ENCODE measurements at regions not wholly inside any gene's neighbourhood (a gene's known extent, or its start where the extent isn't known, plus 50 kb on each side); places are given as distances from the start of the nearest gene placed in this dataset.
"Not testable (repeated sequence)": the region's sequence is repeated elsewhere in the genome, so short reads cannot be mapped to it uniquely, and the experiment has no call there.

DNA sequence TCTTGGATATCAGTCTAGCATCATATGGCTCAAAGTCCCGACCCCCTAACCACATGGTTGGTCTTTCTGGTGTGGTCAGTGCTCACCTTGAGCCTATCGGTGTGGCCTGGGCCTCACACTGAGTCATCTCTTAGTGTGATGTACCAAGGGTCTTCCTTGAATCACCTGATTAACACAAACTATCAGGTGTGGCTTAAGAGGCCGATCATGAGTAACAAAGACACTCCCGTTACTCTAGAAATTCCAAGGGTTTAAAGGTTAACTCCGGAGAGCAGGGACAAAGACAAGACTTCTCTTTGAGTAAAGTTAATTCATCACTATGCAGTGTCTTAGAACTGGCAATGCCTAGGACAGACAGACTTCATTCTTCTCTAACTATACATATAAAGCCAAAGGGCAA lies 52.3 kb upstream of the ARMC3 start:
- no peak for DNase-seq (ENCODE audit: low spot score)

DNA sequence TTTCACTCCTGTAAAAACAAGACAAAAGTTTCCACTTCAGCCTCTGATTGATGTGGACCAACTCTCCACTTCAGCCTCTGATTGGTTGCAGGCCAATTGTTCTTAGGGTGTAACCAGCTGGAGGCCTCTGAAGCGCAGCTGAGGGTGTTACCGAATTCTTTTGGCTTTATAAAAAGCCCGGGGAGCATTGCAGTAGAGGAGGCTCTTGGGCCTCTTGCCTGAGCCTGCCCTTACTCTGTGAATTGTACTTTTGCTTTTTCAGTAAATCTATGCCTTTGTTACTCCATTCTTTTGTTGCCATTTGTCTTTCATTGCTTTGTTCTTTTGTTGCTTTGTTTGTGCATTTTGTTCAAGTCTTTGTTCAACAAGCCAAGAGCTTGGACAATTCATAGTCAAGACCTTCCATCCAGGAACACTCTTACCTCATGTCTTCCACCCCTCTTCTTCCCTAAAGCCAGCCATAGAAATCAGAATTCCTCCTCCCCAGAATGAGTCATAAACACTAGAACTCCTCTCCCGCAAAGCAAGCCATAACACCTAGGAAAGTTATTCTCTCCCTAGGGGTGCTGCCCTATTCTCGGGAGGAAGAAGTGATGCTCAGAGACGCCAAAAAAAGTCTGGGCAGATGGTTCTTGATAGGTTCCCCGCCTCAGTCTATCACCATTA lies 53.5 kb upstream of the ARMC3 start:
- no peak for DNase-seq (ENCODE audit: low spot score)

DNA sequence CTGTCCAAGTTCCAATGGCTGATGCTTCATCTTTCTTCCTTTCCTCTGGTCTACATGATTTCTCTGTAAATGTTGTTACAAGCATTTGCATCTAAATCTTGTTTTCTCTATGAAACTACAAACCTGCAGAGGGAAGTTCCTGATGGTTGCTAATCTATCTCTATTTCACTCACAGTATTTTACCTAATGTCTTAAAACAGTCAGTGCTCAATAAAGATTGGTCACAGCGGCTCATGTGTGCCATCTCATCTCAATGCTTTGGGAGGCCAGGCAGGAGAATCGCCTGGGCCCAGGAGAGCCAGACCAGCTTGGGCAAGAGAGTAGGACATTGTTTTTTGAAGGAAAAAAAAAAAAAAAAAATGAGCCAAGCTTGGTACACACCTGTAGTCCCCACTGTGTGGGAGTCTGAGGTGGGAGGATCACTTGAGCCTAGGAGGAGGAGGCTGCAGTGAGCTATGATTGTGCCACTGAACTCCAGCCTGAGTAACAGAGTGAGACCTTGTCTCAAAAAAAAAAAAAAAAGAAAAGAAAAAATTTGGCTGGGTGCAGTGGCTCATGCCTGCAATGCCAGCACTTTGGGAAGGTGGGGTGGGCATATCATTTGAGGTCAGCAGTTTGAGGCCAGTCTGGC lies 71.3 kb upstream of the ARMC3 start:
- DNase-seq (ENCODE audit: low spot score): no peak

DNA sequence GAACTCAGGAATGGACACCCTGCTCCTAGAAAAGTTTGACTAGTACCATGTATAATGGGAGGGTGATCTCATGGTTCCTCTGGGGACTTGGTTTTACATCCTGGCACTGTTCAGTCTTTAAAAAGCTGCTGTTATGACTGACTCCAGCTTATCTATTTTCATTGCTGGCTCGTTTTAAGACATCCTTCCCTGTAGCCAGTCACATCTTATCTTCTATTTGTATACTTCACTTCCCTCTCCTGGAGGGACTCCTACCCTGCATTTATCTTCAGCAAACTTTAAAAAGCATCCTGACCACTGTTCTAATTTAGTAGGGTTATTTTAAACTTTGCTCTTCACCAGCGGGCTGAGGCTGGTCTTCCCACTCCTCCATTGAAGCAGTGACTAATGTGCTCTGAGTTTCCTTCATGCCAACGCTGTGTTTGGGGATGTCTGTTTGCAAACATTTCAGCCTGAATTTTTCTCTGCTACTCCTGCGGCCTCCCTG lies 72.9 kb upstream of the ARMC3 start:
- DNase-seq (ENCODE audit: low spot score): no peak

DNA sequence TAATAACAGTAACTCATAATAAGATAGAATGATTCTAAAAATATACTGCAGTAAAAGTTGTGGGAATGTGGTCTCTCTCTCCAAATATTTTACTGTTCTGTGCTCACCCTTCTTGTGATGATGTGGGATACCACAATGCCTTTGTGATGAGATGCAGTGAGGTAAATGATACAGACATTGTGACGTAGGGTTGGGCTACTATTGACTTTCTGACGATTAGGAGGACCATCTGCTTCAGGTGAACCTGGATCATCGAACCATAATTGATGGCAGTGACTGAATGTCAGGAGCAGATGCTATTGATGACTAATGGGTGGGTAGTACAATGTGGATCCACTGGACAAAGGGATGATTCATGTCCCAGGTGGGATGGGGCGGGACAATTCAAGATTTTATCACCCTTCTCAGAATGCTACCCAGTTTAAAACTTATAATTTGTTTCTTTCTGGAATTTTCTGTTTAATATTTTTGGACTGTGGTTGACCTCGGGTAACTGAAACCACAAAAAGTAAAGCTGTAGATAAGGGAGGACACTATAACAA lies 73.9 kb upstream of the ARMC3 start:
- DNase-seq (ENCODE audit: low spot score): no peak

DNA sequence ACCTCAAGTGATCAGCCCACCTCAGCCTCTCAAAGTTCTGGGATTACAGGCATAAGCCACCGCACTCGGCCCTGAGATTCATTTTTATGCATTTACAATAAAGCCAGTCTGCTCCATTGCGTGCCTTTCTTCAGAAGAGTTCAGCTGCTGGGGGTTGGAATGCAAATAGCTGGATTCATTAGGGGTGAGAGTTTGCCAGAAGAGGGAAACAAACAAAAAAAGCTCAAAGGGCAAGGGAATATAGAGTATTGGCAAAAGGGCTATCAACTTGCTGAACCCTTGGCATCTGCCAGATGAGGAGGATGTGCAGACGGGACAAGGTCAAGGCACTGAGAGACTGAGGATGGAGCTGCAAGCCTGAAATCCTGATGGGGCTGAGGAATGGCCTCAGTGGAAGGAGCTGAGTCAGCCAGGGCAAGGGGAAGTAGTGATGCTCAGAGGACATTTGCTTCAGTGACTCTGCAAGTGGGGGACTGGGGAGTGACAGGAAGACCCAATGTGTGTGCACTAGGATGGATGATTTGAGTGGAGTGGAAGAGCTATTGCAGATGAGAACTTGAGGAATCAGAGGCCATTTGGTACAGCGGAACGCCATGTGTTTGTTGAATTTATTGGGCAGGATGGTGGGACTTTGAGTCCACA lies 75.0 kb upstream of the ARMC3 start:
- DNase-seq (ENCODE audit: low spot score): no peak

DNA sequence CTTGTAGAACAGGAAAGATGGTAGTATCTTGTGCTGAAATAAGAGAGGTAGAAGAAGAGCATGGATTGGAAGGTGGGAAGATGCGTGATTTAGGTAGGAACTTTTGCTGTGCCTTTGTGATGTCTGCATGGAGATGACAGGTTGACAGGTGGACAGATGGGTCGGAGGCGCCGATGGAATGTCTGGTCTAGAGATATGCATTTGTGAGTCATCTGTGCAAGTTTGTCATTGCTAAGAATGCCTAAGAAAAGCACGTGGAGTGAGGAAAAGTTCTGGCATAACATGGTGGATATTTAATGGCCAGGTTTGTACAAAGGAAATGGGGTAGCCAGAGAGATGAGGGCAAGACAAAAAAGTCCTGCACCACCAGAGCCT lies 76.0 kb upstream of the ARMC3 start:
- DNase-seq (ENCODE audit: low spot score): no peak

DNA sequence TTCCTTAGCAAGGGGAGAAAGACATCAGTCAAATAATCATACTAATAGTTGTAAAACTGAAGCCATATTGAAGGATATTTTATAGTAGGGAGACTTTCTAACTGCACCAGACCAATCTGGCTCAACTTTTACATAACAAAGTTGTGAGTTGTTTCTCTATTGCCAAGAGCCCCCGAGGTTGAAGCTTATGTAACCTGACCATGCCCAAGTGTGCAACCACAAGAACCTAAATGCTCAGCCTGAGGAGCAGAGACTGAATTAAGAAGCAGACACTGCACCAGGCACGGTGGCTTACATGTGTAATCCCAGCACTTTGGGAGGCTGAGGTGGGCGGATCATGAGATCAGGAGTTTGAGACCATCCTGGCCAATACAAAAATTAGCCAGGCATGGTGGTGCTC lies 77.3 kb upstream of the ARMC3 start:
- DNase-seq (ENCODE audit: low spot score): no peak

DNA sequence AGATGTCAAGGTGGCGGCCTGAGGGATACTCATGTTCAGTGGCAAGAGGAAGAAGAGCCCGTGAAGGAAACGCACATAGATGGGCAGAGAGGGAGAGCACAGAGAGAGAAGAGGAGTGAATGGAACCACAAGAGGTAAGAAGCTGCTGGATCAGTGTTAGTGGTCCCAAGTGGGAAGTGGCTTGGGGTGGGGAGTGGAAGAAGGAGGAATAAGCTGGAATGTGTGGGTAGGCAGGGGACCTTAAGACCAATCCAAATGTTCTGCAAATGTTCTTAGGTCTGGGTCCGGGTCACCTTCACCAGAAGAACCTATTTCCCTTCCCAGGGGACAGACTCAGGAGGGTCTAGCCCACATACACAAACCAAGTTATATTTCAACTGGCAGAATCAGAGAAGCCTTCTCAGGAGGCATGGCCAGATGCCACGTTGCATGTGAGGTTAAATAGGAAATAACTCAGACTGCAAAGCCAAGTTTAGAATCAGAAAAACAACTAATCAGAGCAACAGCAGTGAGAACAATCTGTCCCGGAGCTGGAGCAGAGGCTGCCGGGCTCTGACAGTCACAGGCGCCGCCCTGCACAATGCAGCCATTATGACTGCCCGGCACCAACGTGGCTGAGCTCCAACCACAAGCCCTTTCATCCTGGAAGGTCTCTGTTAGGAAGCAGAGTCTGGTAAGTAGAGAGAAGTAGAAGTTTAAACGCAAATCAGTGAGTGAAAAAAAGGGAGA lies 78.6 kb upstream of the ARMC3 start:
- peak; percentile 74 for DNase-seq (ENCODE audit: low spot score)

DNA sequence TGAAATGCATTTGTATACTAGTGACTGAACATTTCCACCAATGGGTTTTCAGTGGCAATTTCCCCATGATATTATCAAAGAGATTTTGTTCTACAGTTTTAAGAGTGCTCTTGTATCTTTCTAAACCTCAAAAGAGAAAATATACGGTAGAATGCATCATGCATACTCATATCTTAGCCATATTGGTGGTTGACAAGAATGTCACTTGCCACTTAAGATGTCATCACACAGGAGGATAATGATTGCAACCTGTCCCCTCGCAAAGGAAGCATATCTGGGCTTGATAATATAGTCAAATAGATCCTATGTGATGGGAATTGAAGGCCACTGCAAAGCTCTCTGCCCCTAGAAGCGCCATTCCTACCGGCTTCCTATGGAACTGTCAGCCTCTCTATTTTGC lies 79.3 kb upstream of the ARMC3 start:
- DNase-seq (ENCODE audit: low spot score): no peak

DNA sequence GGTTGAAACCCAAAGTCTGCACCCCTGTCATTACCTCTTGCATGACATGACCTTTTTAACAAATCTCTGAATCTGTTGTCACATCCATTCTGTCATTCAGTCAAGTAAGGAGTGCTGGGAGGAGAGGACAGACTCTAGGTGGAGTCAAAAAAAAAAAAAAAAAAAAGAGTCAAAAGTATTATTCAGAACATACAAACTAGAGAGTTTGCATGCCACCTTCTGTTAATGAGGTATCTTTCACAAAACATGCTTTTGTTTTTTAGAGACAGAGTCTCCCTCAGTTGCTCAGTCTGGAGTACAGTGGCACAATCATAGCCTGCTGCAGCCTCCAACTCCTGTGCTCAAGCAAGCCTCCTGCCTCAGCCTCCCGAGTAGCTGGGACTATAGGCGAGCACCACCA lies 81.6 kb upstream of the ARMC3 start:
- DNase-seq (ENCODE audit: low spot score): no peak

DNA sequence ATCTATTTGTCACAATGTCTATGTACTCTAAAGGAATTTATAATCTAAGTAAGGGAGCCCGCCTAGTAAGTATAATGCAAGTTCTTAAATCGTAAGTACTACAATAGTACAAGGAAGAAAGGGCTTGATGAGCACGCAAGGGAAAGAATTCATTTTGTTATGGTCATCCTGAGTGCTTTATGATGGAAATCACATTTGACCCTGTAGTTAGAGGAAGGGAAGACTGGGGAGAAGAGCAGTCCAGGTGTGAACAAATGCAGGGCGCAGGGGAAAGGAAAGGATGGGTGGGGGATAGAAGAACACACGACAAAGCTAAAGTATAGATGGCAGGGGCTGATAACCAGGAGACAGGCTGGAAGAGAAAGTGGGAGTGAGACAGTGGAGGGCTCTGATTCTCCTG lies 88.2 kb upstream of the ARMC3 start:
- DNase-seq (ENCODE audit: low spot score): no peak

DNA sequence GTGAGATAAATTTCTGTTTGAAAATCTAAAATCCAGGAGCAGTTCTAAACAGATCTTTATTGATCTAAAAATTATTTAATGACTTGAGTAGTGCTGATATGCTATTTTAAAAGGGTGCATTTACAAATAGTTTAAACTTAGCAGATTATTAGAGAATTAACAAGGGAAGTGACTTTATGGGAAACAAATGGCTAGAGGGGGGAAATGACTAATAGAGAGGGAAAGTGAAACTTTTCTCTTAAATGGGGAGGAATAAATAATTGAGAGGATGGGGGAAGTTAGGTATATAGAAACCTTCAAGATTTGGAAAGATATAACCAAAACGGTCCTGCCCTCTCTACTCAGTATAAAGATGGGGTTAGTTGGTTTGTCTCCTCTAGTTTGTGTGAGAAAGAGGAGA lies 90.1 kb upstream of the ARMC3 start:
- no peak for DNase-seq (ENCODE audit: low spot score)

DNA sequence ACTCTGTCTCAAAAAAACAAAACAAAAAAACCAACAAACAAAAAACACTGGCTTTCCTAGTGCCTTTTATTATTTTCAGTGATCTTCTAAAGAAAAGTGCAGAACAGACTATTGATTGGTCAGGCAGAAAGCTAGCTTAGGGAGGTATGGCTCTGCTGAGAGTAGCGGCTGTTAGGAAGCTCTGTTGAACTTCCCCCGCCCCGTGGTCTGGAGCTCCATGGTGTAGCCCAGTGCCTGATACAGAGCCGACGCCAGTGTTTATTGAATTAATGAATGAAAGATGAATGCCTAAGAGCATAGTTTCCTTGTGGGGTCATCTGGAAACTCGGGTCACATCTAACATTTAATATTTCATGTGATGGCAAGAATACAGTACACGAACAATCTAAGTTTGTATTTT lies 90.5 kb upstream of the ARMC3 start:
- no peak for DNase-seq (ENCODE audit: low spot score)

DNA sequence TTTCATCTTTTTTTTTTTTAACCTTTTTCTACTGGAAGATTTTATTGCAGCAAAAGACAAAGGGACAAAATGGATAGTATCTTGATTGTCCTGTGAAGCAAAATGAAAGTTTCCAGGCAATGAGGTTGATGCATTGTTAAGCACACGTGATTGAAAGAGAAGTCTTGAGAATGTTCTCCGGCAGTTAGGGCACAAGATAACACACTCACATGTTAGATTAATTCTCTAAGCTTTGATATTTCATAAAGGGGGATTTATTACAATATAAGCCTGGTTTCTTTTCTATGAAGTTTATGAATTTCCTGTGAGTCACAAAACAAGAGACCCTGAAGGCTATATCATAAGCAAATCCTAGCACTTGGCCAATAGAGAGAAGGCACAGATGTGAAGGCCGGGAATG lies 93.4 kb upstream of the ARMC3 start:
- no peak for DNase-seq (ENCODE audit: low spot score)

DNA sequence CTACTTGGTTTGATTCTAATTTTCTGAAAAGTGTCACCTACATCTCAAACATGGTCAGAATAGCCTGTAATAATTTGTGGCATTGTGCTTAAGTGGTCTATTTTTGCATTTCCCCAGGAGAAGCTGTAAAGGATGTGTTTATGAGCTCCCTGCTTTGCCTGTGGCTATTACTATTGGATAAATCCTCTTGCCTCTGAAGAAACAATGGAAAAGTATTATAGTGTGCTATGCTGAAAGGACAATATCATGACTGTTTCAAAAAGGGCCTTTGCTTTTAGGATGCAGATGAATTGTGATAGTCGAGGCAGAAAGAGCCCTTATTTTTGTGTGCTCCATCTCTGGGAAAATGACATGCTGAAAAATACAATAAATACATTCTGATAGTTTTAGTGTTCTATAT lies 94.1 kb upstream of the ARMC3 start:
- DNase-seq (ENCODE audit: low spot score): no peak

DNA sequence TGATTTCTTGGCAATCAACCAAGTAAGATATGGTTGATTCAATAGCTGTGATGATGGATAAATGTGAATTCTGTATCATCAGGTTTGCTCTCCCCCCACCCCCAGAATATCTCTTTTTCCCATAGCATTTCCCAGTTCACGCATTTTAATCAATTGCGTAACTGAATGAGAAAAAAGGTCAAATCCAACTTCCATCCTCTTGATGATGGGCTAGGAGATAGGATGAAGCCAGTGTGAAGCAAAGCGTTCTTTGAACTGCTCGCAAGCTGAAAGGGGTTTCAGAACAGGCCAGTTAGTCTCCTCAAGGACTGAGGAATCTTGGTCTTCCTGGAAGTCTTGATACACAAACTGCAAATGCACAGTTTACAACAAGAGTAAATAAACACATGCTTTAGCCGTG lies 94.5 kb upstream of the ARMC3 start:
- DNase-seq (ENCODE audit: low spot score): no peak

DNA sequence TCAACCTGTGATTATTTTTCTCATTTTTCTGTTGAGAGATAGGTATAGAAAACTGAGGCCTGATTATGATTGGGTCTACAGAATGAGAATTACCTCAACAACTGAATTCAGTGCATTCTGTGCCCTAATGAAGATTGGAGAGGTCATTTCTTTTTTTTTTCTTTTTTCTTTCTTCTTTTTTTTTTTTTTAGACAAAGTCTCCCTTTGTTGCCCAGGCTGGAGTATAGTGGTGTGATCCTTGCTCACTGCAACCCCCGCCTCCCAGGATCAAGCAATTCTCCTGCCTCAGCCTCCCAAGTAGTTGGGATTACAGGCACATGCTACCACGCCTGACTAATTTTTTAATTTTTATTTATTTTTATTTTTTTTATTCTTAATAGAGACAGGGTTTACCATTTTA lies 95.0 kb upstream of the ARMC3 start:
- no peak for DNase-seq (ENCODE audit: low spot score)

DNA sequence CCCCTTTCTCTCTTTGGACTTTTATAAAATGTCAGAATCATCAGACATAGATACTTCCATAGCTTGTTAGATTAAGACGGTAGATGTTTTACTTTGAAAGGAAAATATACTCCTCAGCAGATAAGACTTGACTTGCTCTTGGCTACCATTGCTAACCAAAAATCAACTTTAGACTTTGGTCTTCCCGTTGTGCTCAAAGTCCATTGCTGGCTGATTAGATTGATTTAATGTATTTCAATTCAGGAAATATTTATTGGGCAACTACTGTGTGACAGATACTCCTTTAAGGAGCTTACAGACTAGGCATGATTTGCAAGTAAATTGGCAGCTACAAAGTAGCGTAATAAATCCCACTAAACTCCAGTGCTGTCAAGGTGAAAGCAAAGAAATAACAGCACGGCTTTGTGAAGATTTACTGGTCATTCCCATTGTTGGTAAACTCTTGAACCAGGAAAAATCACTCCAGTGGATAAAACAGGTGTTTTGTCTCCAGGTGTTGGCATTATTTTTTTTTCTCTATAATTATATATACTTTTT lies 95.7 kb upstream of the ARMC3 start:
- DNase-seq (ENCODE audit: low spot score): no peak

DNA sequence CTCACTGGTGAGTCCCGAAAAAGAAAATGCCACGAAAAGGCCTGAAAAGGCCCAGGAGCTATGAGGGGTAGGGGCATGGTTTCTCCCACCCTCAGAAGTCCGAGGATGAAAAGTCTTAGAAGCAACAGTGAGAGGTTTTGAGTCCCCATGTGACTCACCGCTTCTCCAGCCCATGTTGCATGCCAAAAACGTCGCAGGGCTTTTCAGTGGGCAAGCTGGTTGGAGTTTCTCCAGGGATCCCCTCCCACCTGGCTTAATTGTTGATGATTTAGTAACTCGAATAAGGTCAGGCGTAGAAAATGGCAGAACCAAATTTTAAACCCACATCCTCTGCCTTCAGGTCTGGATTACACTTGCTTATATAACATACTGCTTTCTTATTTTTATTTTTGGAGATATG lies 96.3 kb upstream of the ARMC3 start:
- DNase-seq (ENCODE audit: low spot score): no peak

DNA sequence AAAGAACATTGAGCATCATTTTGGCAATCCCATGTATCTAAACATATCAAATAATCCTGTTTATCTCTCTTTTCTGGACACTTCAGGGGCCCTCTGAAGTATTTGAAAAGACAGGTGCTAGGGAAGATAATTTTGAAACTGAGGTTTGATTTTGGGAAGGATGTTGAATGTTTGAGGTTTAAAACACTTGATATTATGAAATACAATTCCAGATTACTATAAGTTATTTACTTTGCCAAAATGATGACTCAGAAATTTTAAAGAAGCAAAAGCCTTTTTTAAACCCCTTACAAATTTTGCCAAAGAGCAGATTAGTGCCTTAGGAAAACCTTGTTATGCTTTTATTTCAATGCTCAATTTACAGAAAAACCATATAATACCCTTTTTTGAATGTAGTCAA lies 99.1 kb upstream of the ARMC3 start:
- not testable (repeated sequence) for DNase-seq (ENCODE audit: low spot score)

DNA sequence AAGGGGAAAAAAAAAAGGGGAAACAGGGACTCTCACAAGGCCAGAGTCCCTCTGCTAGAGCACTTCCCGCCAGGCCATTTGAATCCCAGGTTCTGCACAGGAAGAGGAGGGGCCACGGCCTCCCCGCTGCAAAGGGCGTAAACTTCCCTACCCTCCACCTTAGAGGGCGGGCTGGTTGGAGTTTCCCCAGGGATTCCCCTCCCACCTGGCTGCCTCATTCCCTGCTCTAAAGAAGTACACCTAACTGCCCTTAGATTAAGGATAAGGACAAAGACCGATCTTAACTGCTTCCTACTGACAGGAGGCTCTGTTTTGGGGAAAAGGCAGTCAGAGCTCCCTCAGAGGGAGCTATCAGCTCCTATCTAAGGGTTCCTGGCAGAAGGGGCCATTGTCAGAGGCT lies 102.0 kb upstream of the ARMC3 start:
- no peak for DNase-seq (ENCODE audit: low spot score)

DNA sequence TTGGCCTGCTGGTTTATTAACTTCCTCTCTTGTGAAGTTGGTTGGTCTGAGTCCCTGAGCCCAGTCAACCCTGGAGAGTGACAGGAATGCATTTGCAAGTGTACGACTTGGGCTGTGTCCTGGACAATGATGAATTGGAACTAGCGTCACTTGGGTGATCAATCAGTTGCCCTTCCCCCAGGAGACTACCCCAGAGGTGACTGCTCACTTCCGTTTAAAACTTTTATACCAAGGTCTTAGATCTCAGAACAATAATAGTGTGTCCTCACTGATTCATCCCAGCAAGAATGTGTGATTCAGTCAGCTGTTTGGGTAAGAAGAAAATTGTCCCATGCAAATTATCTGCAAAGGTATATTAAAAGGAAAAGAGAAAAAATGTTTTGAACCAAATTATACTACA lies 102.9 kb upstream of the ARMC3 start:
- peak; percentile 48 for DNase-seq (ENCODE audit: low spot score)

Measured in AG20443 (cell line).